Esophagus (tissue), 2 donors: ENCODE measurements at regions not wholly inside any gene's neighbourhood (a gene's known extent, or its start where the extent isn't known, plus 50 kb on each side); places are given as distances from the start of the nearest gene placed in this dataset.
"Not testable (repeated sequence)": the region's sequence is repeated elsewhere in the genome, so short reads cannot be mapped to it uniquely, and the experiment has no call there.

ENCODE experiments used
- H3K27ac ChIP-seq, 2 donors: one replicate each; pipeline ENCODE4 v1.5.1; 2013; ENCODE audit warnings: low read depth in 2 of 2, mild to moderate bottlenecking in 2 of 2, inconsistent platforms in 1 of 2, low read length in 1 of 2, moderate library complexity in 1 of 2
- H3K27me3 ChIP-seq, 2 donors: one replicate each; pipeline ENCODE4 v1.6.1; 2013; ENCODE audit warnings: low read length in 2 of 2, control low read depth in 1 of 2, mild to moderate bottlenecking in 1 of 2; ENCODE audit not compliant: insufficient read depth in 2 of 2, control insufficient read depth in 1 of 2
- H3K36me3 ChIP-seq, 2 donors: one replicate each; pipeline ENCODE4 v1.6.1; 2013; ENCODE audit warnings: low read length in 1 of 2; ENCODE audit not compliant: control insufficient read depth in 2 of 2, insufficient read depth in 2 of 2
- H3K4me1 ChIP-seq, 2 donors: one replicate each; pipeline ENCODE4 v1.6.1; 2013; ENCODE audit warnings: low read length in 1 of 2; ENCODE audit not compliant: control insufficient read depth in 2 of 2, insufficient read depth in 2 of 2
- H3K4me3 ChIP-seq, 2 donors: one replicate each; pipeline ENCODE4 v1.5.1; 2013; ENCODE audit warnings: low read length in 2 of 2, mild to moderate bottlenecking in 2 of 2, low read depth in 1 of 2, moderate library complexity in 1 of 2
- H3K9me3 ChIP-seq, 2 donors: one replicate each; pipeline ENCODE4 v1.6.1; 2013; ENCODE audit warnings: mild to moderate bottlenecking in 2 of 2, low read depth in 1 of 2, low read length in 1 of 2, moderate library complexity in 1 of 2; ENCODE audit not compliant: control insufficient read depth in 2 of 2, insufficient read depth in 1 of 2
- WGBS, 2 donors: extraction: QIAGEN DNeasy Blood & Tissue Kit; methylation state at CpG; one replicate each; pipeline ENCODE4 v1.1.7; 2013; 5-methylcytosine and 5-hydroxymethylcytosine counted together
- donor health status: healthy with polysubstance abuse.
- donor health status: Bipolar disorder and iron deficiency.

GRCh38 chr3:127083778-127084397 is 101.0 kb downstream of the PLXNA1 start:
- H3K27ac ChIP-seq, result no peak overlapping the region
- no peak overlapping the region for H3K4me3 ChIP-seq
- H3K27me3 ChIP-seq, result no peaks in the 10 kb centered on the region
- H3K4me1 ChIP-seq, result no peaks in the 10 kb centered on the region
- WGBS, 2 donors, result 72 to 73% methylated on average over 12 of the region's 12 CpGs
- no peaks in the 10 kb centered on the region for H3K9me3 ChIP-seq
- no peaks in the 10 kb centered on the region for H3K36me3 ChIP-seq

- no peaks in the 10 kb centered on the region for H3K36me3 ChIP-seq
- no peaks in the 10 kb centered on the region for H3K27me3 ChIP-seq
- WGBS, 2 donors, result 85 to 88% methylated on average over 10 of the region's 10 CpGs
- no peak overlapping the region for H3K27ac ChIP-seq
- no peaks in the 10 kb centered on the region for H3K4me1 ChIP-seq
- H3K4me3 ChIP-seq, result no peak overlapping the region
- no peaks in the 10 kb centered on the region for H3K9me3 ChIP-seq
Observed at GRCh38 chr3:127084401-127084990, 101.6 kb downstream of the PLXNA1 start.

DNA sequence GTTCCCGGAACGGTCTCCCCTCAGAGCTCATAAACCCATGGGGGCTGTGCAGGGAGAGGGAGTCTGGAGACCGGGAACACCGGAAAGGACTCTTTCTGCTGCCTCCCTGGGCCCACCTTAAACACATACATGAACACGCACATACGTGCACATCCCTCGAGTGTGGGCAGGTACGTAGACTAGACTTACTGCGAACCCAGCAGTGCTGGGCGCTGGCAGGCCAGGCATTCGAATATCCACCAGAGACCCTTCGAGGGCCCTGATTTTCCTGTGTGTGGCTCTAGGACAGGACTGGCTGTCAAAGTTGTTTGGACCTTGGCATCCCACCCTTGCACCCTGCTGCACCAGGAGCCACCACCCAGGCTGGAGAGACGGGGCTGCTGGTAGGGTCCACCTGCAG is 102.7 kb downstream of the PLXNA1 start:
- no peaks in the 10 kb centered on the region for H3K4me1 ChIP-seq
- no peaks in the 10 kb centered on the region for H3K36me3 ChIP-seq
- H3K27ac ChIP-seq, result no peak overlapping the region
- WGBS, 2 donors, result 88% methylated on average over 13 of the region's 13 CpGs
- H3K27me3 ChIP-seq, result no peaks in the 10 kb centered on the region
- H3K4me3 ChIP-seq, result no peak overlapping the region
- no peaks in the 10 kb centered on the region for H3K9me3 ChIP-seq

DNA sequence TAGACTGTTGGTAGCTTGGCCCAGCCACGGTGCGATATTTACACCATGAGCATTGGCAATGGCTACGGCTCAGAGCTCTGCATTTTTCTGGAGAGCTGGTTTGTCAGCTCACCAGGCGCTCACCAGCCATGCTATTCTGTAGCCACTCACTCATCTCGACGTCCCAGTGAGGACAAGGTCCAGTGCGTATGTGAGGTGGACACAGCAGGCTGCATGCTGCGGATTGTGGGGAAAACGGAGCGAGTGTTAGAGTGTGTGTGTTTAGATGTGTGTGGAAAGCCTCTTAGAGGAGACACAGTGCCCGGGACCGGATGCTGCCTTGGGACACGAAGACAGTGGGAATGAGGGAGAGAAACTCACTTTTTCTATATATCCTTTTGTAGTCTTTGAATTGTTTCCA is 103.7 kb downstream of the PLXNA1 start:
- WGBS, 2 donors, result 91 to 92% methylated on average over 13 of the region's 13 CpGs
- H3K36me3 ChIP-seq, H3K4me3 ChIP-seq, H3K9me3 ChIP-seq, H3K27me3 ChIP-seq, H3K4me1 ChIP-seq, H3K27ac ChIP-seq: not testable (repeated sequence)

GRCh38 chr3:127087441-127087840 is 104.5 kb downstream of the PLXNA1 start:
- WGBS, 2 donors, result 88 to 90% methylated on average over 9 of the region's 9 CpGs
- Histone ChIP-seq H3K4me1 (no peaks in the 10 kb centered on the region), H3K27ac (no peak overlapping the region), H3K27me3 (no peaks in the 10 kb centered on the region), H3K4me3 (no peak overlapping the region), H3K36me3 (no peaks in the 10 kb centered on the region), H3K9me3 (no peaks in the 10 kb centered on the region)

DNA sequence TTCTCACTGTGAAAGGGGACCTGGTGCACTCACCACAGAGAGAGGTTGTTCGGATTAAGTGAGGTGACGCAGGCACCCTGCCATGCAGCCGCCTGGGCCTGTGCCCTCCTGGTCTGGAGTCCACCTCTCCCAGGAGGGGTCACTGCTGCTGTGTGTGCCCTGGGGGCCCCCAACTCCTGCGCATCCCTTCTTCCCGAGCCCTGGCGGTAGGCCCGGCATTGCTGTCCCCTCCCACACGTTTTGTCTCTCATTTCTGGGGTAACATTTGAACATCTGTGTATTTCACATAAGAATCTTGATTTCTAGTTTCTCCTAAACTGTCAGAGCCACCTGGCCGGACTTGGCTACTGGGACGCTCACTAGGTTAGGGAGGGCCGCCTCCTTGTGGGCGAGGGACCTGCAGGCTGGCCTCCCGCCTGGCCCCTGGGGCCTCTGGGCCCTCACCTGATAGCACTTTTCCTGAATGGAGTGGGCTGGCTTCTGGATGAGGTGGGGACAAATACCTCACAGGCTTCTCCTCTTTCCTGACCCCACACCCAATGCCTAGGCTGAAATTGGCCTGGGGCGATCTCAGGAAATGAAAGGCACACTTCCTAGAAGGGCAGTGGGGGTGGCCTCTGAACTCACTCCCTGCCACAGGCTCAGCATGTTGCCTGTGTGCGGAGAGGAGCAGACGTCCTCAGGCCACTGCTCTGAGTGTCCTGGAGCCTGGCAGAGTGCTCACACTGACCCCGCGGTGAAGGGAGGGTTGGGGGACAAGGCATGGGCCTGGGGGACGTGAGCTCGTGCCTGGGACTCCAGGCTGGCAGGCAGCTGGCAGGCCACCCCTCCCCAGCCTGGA is 104.2 kb upstream of the PRR23E start:
- Histone ChIP-seq H3K36me3 (no peaks in the 10 kb centered on the region), H3K4me1 (no peaks in the 10 kb centered on the region), H3K4me3 (no peak overlapping the region), H3K27ac (no peak overlapping the region), H3K27me3 (no peaks in the 10 kb centered on the region), H3K9me3 (no peaks in the 10 kb centered on the region)
- WGBS, 2 donors, result 81 to 85% methylated on average over 20 of the region's 20 CpGs

DNA sequence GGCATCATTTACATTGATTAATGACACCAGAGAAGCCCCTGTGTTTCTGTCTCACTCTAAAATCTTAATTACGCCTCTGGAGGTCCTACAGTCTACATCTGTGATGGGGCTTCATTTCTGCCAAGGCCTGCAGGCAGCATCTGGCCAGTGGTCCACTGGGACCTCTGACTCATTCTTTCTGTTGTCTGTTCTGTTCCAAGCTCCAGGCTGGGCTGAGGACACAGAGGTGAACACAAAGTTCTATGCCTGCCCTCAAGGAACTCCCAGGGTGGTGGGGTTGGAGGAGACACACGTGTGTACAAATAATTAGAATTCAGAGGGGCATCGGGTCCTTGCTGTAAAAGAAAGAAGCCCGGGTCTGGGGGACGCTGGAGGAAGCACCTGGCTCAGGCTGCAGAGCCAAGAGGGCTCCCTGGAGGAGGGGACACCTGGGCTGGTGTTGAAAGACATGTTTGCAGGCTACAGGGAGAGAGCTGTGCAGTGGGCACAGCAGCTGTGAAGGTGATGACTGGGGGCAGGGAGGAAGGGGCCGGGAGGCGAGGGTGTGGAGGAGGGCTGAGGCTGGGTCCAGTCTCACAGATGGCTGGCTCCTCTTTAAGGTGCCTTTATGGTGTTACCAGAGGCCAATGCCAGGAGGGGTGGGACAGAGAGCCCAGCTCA is 103.3 kb upstream of the PRR23E start:
- no peak overlapping the region for H3K27ac ChIP-seq
- no peaks in the 10 kb centered on the region for H3K9me3 ChIP-seq
- 78 to 80% methylated on average over 7 of the region's 7 CpGs for WGBS, 2 donors
- H3K4me3 ChIP-seq, result no peak overlapping the region
- H3K36me3 ChIP-seq, result no peaks in the 10 kb centered on the region
- no peaks in the 10 kb centered on the region for H3K4me1 ChIP-seq
- H3K27me3 ChIP-seq, result no peaks in the 10 kb centered on the region

GRCh38 chr3:127090218-127091160 is 102.4 kb upstream of the PRR23E start:
- H3K4me3 ChIP-seq, result no peak overlapping the region
- no peaks in the 10 kb centered on the region for H3K4me1 ChIP-seq
- WGBS, 2 donors, result 88% methylated on average over 14 of the region's 14 CpGs
- H3K27ac ChIP-seq, result no peak overlapping the region
- H3K27me3 ChIP-seq, result no peaks in the 10 kb centered on the region
- H3K9me3 ChIP-seq, result no peaks in the 10 kb centered on the region
- no peaks in the 10 kb centered on the region for H3K36me3 ChIP-seq

- WGBS, 2 donors, result 79 to 86% methylated on average over 8 of the region's 8 CpGs
- H3K36me3 ChIP-seq, result no peaks in the 10 kb centered on the region
Observed at GRCh38 chr3:127091376-127091775, 101.6 kb upstream of the PRR23E start.

More at GRCh38 chr3:127091376-127091775, 101.6 kb upstream of the PRR23E start:
- H3K27me3 ChIP-seq, result no peaks in the 10 kb centered on the region
- no peaks in the 10 kb centered on the region for H3K9me3 ChIP-seq
- no peak overlapping the region for H3K4me3 ChIP-seq
- no peak overlapping the region for H3K27ac ChIP-seq
- no peaks in the 10 kb centered on the region for H3K4me1 ChIP-seq
